H1 (cell line): ENCODE measurements at regions not wholly inside any gene's neighbourhood (a gene's known extent, or its start where the extent isn't known, plus 50 kb on each side); places are given as distances from the start of the nearest gene placed in this dataset.

Experiments
- CHD2 ChIP-seq: IDR thresholded peaks from 2 replicates; pipeline ENCODE4 v1.6.1; 2012; ENCODE audit warnings: low read length, improper control_type of control experiment
- CTCF ChIP-seq, 3 experiments: IDR thresholded peaks; 1 replicate in 2 of 3; 2 replicates in 1 of 3; pipeline versions ENCODE4 v1.5.1 to v1.6.1; 2011; ENCODE audit warnings: low read length in 3 of 3, mild to moderate bottlenecking in 3 of 3, inconsistent platforms in 2 of 3, low read depth in 1 of 3, moderate library complexity in 1 of 3; ENCODE audit not compliant: insufficient read depth in 1 of 3; ENCODE audit errors: control extremely low read depth in 1 of 3
- EP300 ChIP-seq, 2 experiments: IDR thresholded peaks; 1 replicate in 1 of 2; 2 replicates in 1 of 2; pipeline ENCODE4 v1.6.1; 2011 to 2012; ENCODE audit warnings: low read depth in 2 of 2, low read length in 2 of 2, mild to moderate bottlenecking in 2 of 2, borderline replicate concordance in 1 of 2, inconsistent platforms in 1 of 2, moderate library complexity in 1 of 2
- EZH2 ChIP-seq: fragments of 200-600 bp; sonication (generic); IDR thresholded peaks from 2 replicates; pipeline ENCODE4 v1.7.1; 2012; ENCODE audit warnings: low read depth, mild to moderate bottlenecking, moderate library complexity, low read length, inconsistent platforms; ENCODE audit not compliant: severe bottlenecking
- FOSL1 ChIP-seq: IDR thresholded peaks from 2 replicates; pipeline ENCODE4 v1.6.1; 2011; ENCODE audit warnings: mild to moderate bottlenecking, low read depth, low read length, moderate library complexity; ENCODE audit not compliant: insufficient read depth
- JUND ChIP-seq: IDR thresholded peaks from 2 replicates; pipeline ENCODE4 v1.6.1; 2011; ENCODE audit warnings: mild to moderate bottlenecking, improper control_type of control experiment, low read length
- KDM5A ChIP-seq: fragments of 200-600 bp; IDR thresholded peaks from 2 replicates; pipeline ENCODE4 v1.7.1; 2012; ENCODE audit warnings: mild to moderate bottlenecking, low read length, inconsistent platforms, mixed read lengths
- POLR2A ChIP-seq, 2 experiments: IDR thresholded peaks; 1 replicate in 1 of 2; 2 replicates in 1 of 2; pipeline ENCODE4 v1.6.1; 2011; ENCODE audit warnings: low read depth in 2 of 2, low read length in 2 of 2, mild to moderate bottlenecking in 2 of 2; ENCODE audit errors: control extremely low read depth in 1 of 2
- POLR2AphosphoS5 ChIP-seq: IDR thresholded peaks from 2 replicates; pipeline ENCODE4 v1.6.1; 2011; ENCODE audit warnings: low read depth, low read length
- RFX5 ChIP-seq: IDR thresholded peaks from 2 replicates; pipeline ENCODE4 v1.6.1; 2011; ENCODE audit warnings: low read depth, low read length, improper control_type of control experiment, borderline replicate concordance
- ZNF274 ChIP-seq: IDR thresholded peaks from 2 replicates; pipeline ENCODE4 v1.7.0; 2012; ENCODE audit warnings: low read length, borderline replicate concordance; ENCODE audit errors: extremely low read depth
- TF ChIP-seq, protein P1 (sequence below): IDR thresholded peaks from 2 replicates; pipeline ENCODE4 v1.6.1; 2012; ENCODE audit warnings: inconsistent platforms

GRCh38 chr11:110519796-110520195 lies 90.0 kb downstream of the FDX1 start:
- TF ChIP-seq CTCF (IDR thresholded peaks at IDR 0.05; ENCODE audit: control extremely low read depth in 1 of 3, insufficient read depth in 1 of 3, low read depth in 1 of 3, low read length in 3 of 3) (no peak), ZNF274 (no peak), FOSL1 (no peak), POLR2A (IDR thresholded peaks at IDR 0.05; ENCODE audit: control extremely low read depth in 1 of 2, low read depth in 2 of 2, low read length in 2 of 2) (no peak), CHD2 (no peak), EZH2 (no peak), KDM5A (no peak), EP300 (IDR thresholded peaks at IDR 0.05; ENCODE audit: borderline replicate concordance in 1 of 2, low read depth in 2 of 2, low read length in 2 of 2) (no peak), JUND (no peak), POLR2AphosphoS5 (no peak), RFX5 (no peak)
- TF ChIP-seq, protein P1, sequence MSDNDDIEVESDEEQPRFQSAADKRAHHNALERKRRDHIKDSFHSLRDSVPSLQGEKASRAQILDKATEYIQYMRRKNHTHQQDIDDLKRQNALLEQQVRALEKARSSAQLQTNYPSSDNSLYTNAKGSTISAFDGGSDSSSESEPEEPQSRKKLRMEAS, result no peak
